ENCODE measurements at regions not wholly inside any gene's neighbourhood (a gene's known extent, or its start where the extent isn't known, plus 50 kb on each side); places are given as distances from the start of the nearest gene placed in this dataset.
"Not testable (repeated sequence)": the region's sequence is repeated elsewhere in the genome, so short reads cannot be mapped to it uniquely, and the experiment has no call there.

- no peaks in the 10 kb centered on the region for H3K9me3 Mint-ChIP-seq
- intact Hi-C loops (cut with micrococcal nuclease): no loop called here
- H3K4me3 Mint-ChIP-seq: no peak overlapping the region
- H3K36me3 Mint-ChIP-seq (ENCODE audit: low read depth): no peaks in the 10 kb centered on the region
- peaks cover 3% of the 10 kb centered on the region for H3K4me1 Mint-ChIP-seq
- no peak for DNase-seq
- H3K27me3 Mint-ChIP-seq: peaks cover 11% of the 10 kb centered on the region
- H3K27ac Mint-ChIP-seq: no peak overlapping the region
Observed at GRCh38 chr4:86451560-86452330, 91.9 kb upstream of the MAPK10 start.

- Mint-ChIP-seq H3K4me1 (peaks cover 3% of the 10 kb centered on the region), H3K9me3 (no peaks in the 10 kb centered on the region), H3K27me3 (peaks cover 10% of the 10 kb centered on the region), H3K36me3 (ENCODE audit: low read depth) (no peaks in the 10 kb centered on the region), H3K4me3 (no peak overlapping the region), H3K27ac (no peak overlapping the region)
- intact Hi-C loops (cut with micrococcal nuclease): no loop called here
- DNase-seq: no peak
Observed at GRCh38 chr4:86452422-86452891, 92.6 kb upstream of the MAPK10 start.

DNA sequence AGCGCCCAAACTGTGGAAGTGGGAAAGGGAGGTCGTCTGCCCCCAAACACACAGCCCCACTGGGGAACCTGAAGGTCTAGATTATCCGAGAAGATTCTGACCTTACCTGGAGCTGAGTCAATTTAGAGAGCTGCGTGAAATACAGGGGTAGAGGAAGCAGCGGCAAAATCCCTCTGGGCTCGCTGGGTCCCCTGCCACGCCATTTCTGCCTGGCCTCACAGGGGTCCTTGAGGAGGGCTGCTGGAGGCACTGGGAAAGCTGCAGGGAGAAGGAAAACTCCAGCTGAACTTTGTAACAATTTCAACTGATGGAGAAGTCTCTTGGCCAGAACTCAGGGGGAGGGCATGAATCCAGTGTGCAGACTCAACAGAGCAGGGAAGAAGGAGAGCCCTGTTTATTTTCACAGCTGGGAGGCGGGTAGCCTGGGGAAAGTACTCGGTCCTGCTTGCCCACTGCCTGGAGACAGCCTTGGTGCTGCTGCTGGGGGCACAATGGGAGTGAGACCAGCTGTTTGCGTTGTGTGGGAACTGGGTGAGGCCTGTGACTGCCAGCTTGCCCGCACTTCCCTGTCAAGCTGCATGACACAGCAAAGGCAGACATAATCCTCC lies 93.2 kb upstream of the MAPK10 start:
- no peak overlapping the region for H3K27ac Mint-ChIP-seq
- no peaks in the 10 kb centered on the region for H3K9me3 Mint-ChIP-seq

GRCh38 chr4:86453611-86454072 lies 93.8 kb upstream of the MAPK10 start:
- H3K27me3 Mint-ChIP-seq; H3K4me1 Mint-ChIP-seq; H3K4me3 Mint-ChIP-seq; intact Hi-C loops (cut with micrococcal nuclease); H3K36me3 Mint-ChIP-seq (ENCODE audit: low read depth); DNase-seq; H3K27ac Mint-ChIP-seq; H3K9me3 Mint-ChIP-seq: not testable (repeated sequence)

More for the DNA sequence above, 93.2 kb upstream of the MAPK10 start:
- Mint-ChIP-seq H3K36me3 (ENCODE audit: low read depth) (no peaks in the 10 kb centered on the region), H3K27me3 (peaks cover 10% of the 10 kb centered on the region), H3K4me1 (peaks cover 3% of the 10 kb centered on the region), H3K4me3 (no peak overlapping the region)
- DNase-seq: no peak
- intact Hi-C loops (cut with micrococcal nuclease): no loop called here

DNA sequence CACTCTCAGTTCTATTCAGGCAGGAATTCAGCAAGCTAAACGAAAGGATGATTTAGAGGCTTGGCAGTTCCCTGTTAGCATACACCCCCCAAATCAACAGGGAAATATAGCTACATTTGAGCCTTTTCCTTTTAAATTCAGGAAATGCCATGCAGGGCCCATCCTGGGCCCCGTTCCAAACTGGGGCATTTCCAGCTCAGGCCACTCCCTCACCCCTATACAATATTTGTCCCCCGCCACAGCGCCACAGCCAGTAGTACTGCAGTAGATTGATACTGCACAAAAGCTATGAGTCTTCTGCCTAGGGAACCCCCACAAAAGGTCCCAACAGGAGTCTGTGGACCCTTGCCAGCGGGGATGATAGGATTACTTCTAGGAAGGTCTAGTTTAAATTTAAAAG lies 102.0 kb upstream of the MAPK10 start:
- intact Hi-C loops (cut with micrococcal nuclease): no loop called here
- H3K4me3 Mint-ChIP-seq: no peak overlapping the region

GRCh38 chr4:86472377-86473019 lies 112.6 kb upstream of the MAPK10 start:
- H3K27me3 Mint-ChIP-seq: peaks cover 2% of the 10 kb centered on the region
- H3K4me1 Mint-ChIP-seq: no peaks in the 10 kb centered on the region
- no peak overlapping the region for H3K27ac Mint-ChIP-seq
- intact Hi-C loops (cut with micrococcal nuclease): no loop called here
- no peak for DNase-seq
- H3K36me3 Mint-ChIP-seq (ENCODE audit: low read depth): no peaks in the 10 kb centered on the region
- no peak overlapping the region for H3K4me3 Mint-ChIP-seq
- H3K9me3 Mint-ChIP-seq: no peaks in the 10 kb centered on the region

More for the DNA sequence above, 102.0 kb upstream of the MAPK10 start:
- Mint-ChIP-seq H3K27ac (no peak overlapping the region), H3K27me3 (no peaks in the 10 kb centered on the region), H3K4me1 (no peaks in the 10 kb centered on the region), H3K9me3 (no peaks in the 10 kb centered on the region), H3K36me3 (ENCODE audit: low read depth) (no peaks in the 10 kb centered on the region)
- no peak for DNase-seq

- H3K36me3 Mint-ChIP-seq (ENCODE audit: low read depth); H3K4me3 Mint-ChIP-seq; H3K27ac Mint-ChIP-seq; H3K9me3 Mint-ChIP-seq; H3K4me1 Mint-ChIP-seq; intact Hi-C loops (cut with micrococcal nuclease); DNase-seq: not testable (repeated sequence)
- peaks cover 12% of the 10 kb centered on the region for H3K27me3 Mint-ChIP-seq
Observed at GRCh38 chr4:86478151-86478550, 116.0 kb upstream of the PTPN13 start.

DNA sequence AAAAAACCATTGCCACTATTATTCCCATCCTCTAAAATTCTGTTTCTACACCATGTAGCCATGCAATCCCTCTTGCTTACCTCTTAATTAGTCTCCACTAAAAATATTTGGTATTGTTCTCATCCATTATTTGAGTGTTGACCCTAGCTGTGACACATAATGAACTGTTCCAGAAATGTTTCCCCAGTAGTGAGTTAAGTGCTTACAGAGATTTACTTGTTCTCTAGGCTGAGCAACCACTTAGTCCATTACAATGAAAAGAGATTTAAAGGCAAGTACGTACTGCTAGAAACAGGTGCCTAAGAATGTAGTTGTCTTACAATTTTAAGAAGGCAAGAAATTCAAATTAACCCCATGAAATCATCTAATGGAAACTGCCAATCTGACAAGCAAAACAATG lies 112.7 kb upstream of the PTPN13 start:
- no peak for DNase-seq
- Mint-ChIP-seq H3K27ac (no peak overlapping the region), H3K27me3 (peaks cover 13% of the 10 kb centered on the region), H3K36me3 (ENCODE audit: low read depth) (no peaks in the 10 kb centered on the region), H3K9me3 (no peaks in the 10 kb centered on the region), H3K4me1 (peaks cover 5% of the 10 kb centered on the region), H3K4me3 (no peak overlapping the region)
- intact Hi-C loops (cut with micrococcal nuclease): no loop called here

DNA sequence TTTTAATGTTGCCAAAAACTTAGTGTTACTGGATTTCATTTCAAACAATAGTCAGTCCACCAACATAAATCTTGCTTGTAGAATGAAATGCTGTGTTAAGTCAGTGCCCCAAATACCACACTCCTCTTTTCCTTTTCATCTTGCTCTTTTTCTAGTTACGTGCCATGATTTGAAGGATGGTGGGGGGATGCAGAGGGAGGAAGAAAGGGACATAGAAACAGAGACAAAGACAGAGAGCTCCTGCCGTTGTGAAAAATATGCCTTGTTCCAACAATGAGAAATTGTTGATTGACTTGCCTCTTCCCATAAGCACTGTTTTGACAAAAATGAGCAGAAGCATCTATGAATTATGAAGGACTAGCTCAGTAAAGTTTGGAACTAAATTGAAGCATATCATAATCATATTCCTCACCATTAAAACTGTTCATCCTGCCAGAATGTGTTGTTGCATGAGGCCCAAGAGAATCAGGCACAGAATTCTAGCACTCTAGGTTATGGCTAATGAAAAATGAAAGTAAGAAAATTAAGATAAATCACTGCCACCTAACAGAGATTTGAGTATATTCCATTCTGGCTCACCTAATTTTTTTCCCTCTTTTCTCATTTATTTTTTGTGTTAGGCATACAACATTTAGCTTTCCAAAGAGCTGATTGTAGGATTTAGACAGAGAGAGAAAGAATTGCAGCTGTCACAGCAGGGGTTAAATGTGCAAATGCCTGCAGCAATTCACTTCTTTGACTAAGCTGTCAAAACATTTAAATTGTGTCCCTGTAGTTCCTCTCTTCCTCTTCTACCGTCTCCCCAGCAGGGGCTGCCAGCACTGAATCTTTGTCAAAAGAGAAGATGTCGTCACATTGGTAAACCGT lies 111.6 kb upstream of the PTPN13 start:
- H3K4me1 Mint-ChIP-seq: peaks cover 5% of the 10 kb centered on the region
- H3K4me3 Mint-ChIP-seq: no peak overlapping the region
- H3K27ac Mint-ChIP-seq: no peak overlapping the region
- intact Hi-C loops (cut with micrococcal nuclease): no loop called here
- no peaks in the 10 kb centered on the region for H3K9me3 Mint-ChIP-seq
- H3K27me3 Mint-ChIP-seq: peaks cover 13% of the 10 kb centered on the region
- H3K36me3 Mint-ChIP-seq (ENCODE audit: low read depth): no peaks in the 10 kb centered on the region
- DNase-seq: no peak

DNA sequence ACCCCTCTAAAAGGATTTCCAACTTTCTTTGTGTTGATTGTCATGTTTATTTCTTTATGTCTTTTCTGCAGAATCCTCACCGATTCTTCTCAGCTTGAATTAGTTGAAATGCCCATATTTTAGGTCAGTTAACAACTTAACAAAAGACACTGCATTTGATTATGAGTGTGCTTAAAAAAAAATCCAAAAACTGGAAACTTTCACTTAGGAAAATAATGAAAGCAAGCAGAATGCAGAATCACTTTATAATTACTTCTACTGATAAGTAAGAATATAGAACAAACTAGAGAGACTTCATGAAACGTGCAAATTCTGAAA lies 111.0 kb upstream of the PTPN13 start:
- Mint-ChIP-seq H3K36me3 (ENCODE audit: low read depth) (no peaks in the 10 kb centered on the region), H3K27ac (no peak overlapping the region), H3K4me3 (no peak overlapping the region), H3K27me3 (peaks cover 13% of the 10 kb centered on the region), H3K9me3 (no peaks in the 10 kb centered on the region), H3K4me1 (peaks cover 5% of the 10 kb centered on the region)
- intact Hi-C loops (cut with micrococcal nuclease): no loop called here
- no peak for DNase-seq

GRCh38 chr4:86483773-86484172 lies 110.3 kb upstream of the PTPN13 start:
- intact Hi-C loops (cut with micrococcal nuclease): no loop called here
- H3K9me3 Mint-ChIP-seq: no peaks in the 10 kb centered on the region
- H3K4me3 Mint-ChIP-seq: no peak overlapping the region
- DNase-seq: no peak
- H3K36me3 Mint-ChIP-seq (ENCODE audit: low read depth): no peaks in the 10 kb centered on the region
- H3K4me1 Mint-ChIP-seq: peaks cover 5% of the 10 kb centered on the region
- H3K27me3 Mint-ChIP-seq: peaks cover 13% of the 10 kb centered on the region
- no peak overlapping the region for H3K27ac Mint-ChIP-seq

- H3K27ac Mint-ChIP-seq: no peak overlapping the region
- no peak for DNase-seq
Observed at GRCh38 chr4:86484241-86484640, 109.9 kb upstream of the PTPN13 start.

DNA sequence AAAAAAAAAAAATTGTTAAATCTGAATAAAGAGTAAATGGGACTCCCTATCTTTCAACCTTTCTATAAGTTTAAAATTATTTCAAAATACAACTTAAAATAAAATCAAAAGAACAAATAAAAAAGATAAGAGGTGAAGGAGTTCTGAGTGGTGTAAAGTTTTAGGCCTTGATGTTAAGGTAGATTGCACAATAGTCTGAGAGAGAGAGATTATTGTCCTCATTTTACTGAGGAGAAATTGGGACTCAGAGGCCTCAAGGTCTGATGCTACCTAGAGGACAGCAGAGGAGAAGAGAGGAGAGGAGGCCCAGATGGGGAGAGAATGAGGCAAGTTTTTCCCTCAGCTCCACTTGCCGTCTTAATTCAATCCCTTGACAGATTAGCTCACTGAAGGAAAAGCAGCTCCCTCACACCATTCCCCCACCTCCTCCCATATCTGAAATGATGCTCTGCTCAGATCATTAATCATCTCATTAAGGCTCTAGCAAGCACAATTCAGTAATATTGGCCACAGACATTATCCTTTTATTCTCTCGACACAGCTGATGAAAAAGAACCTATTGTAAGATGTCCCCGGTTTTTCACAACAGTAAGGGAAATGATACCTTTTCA lies 106.3 kb upstream of the PTPN13 start:
- Mint-ChIP-seq H3K27ac (no peak overlapping the region), H3K4me3 (no peak overlapping the region), H3K36me3 (ENCODE audit: low read depth) (no peaks in the 10 kb centered on the region), H3K9me3 (no peaks in the 10 kb centered on the region), H3K4me1 (peaks cover 5% of the 10 kb centered on the region), H3K27me3 (peaks cover 7% of the 10 kb centered on the region)
- intact Hi-C loops (cut with micrococcal nuclease): no loop called here
- no peak for DNase-seq

More at GRCh38 chr4:86484241-86484640, 109.9 kb upstream of the PTPN13 start:
- Mint-ChIP-seq H3K9me3 (no peaks in the 10 kb centered on the region), H3K4me1 (peaks cover 5% of the 10 kb centered on the region), H3K27me3 (peaks cover 13% of the 10 kb centered on the region), H3K4me3 (no peak overlapping the region), H3K36me3 (ENCODE audit: low read depth) (no peaks in the 10 kb centered on the region)
- intact Hi-C loops (cut with micrococcal nuclease): no loop called here
